GM21529 (cell line): ENCODE measurements at regions not wholly inside any gene's neighbourhood (a gene's known extent, or its start where the extent isn't known, plus 50 kb on each side); places are given as distances from the start of the nearest gene placed in this dataset.
"Not testable (repeated sequence)": the region's sequence is repeated elsewhere in the genome, so short reads cannot be mapped to it uniquely, and the experiment has no call there.

Experiments
- ATAC-seq: cut with Tn5 transposase; IDR thresholded peaks from one replicate; pipeline ENCODE4 v1.9.1; 2021; ENCODE audit not compliant: unreplicated experiment

GRCh38 chr4:111020961-111021360, 398.1 kb upstream of the PITX2 start:
- no peak for ATAC-seq

GRCh38 chr4:111022758-111023157, 399.9 kb upstream of the PITX2 start:
- no peak for ATAC-seq

GRCh38 chr4:111027526-111027925, 404.6 kb upstream of the PITX2 start:
- no peak for ATAC-seq

DNA sequence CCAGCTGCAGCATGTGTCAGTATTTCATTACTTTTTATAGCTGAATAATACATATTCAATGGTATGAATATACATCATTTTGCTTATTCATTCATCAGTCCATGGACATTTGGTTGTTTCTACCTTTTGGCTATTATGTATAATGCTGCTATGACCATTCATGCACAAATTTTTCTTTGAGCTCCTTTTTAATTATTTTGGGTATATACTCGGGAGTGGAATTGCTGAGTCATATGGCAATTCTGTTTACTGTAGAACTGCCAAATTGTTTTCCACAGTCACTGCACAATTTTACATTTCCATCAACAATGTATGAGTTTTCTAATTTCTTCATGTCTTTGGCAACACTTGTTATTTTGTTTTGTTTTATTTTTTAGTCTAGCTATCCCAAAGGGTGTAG, 405.9 kb upstream of the PITX2 start:
- no peak for ATAC-seq

DNA sequence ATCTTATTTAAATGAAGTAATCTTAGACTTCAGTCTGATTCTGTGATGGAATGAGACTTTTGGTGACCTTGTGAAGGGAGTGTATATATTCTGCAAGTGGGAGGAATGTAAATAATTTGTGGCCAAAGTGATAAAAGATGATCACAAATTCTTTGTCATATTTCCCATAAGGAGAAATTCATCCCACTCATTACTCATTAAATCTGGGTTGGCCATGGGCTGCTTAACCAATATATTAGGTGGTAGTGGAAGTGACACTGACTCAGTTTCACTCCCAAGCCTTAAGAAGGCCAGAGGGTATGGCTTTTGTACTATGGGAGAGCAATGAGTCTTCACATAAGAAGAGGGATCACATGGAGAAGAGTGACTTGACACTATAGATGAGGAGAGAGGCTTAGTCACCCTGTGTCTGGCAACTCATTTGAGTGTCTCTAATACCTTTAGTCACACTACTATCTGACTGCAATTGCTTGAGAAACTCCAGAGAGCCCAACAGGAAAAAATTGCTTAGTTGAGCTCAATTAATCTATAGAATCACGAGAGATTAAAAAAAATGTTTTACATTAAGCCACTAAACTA, 408.2 kb upstream of the PITX2 start:
- no peak for ATAC-seq

DNA sequence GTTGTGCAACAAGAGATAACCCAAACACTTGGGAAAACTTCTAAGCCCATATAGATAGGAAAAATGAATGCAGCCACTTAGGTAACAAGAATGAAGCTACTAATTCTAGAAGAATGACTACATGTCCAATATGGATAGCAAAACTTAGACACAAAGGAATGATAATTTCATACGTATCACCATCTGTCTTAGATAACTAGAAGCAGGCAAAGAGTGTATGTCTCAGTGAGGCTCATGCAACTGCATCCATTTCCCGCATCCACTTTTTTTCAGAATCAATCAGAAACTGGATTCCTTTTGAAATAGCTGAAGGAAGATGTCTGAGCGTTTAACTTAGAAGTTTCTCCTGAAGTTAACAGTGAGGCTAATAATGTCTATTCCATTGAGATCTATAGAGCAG, 408.7 kb upstream of the PITX2 start:
- no peak for ATAC-seq

GRCh38 chr4:111037591-111038360, 414.9 kb upstream of the PITX2 start:
- no peak for ATAC-seq

- ATAC-seq: no peak
Measured at GRCh38 chr4:111040904-111041303, 418.0 kb upstream of the PITX2 start.

DNA sequence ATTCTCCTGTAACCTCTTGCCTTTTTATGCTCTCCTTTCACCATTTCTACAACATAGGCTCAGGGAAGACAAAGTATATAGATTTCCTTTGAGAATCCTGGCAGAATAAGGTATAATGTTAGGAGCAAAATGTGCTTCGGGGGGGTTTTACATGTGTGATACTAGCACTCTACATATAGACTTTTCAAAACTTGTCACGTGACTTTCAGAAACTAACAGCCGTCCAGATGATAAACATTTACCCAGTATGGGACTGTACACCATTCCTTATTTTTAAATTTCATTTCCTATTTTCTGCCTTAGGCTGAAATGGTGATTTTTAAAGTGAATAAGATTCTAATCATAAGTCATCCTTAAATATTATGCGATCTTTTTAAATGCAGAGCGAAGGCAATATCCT, 420.4 kb upstream of the PITX2 start:
- no peak for ATAC-seq

- no peak for ATAC-seq
Measured at GRCh38 chr4:111045992-111046391, 423.1 kb upstream of the PITX2 start.

- no peak for ATAC-seq
Measured at GRCh38 chr4:111046811-111047210, 423.9 kb upstream of the PITX2 start.

- ATAC-seq: no peak
Measured at GRCh38 chr4:111048316-111048715, 425.4 kb upstream of the PITX2 start.

GRCh38 chr4:111064342-111064993, 441.6 kb upstream of the PITX2 start:
- ATAC-seq: no peak

DNA sequence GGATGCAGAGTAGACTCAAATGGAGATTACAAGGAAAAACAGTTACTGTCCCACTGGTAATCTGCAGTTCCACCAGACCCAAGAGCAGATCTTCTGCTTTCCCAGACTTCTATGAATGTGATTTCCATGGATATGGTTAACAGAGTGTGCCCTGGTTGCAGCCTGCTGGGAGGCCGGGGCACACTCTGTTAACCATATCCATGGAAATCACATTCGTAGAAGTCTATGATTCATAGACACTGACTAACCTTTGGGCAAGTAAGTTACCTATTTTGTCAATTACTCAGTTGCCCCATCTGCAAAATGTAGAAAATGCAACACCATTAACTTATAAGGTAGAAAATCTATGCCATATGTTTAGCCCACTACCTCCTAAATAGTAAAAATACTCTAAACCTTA, 443.1 kb upstream of the PITX2 start:
- no peak for ATAC-seq

DNA sequence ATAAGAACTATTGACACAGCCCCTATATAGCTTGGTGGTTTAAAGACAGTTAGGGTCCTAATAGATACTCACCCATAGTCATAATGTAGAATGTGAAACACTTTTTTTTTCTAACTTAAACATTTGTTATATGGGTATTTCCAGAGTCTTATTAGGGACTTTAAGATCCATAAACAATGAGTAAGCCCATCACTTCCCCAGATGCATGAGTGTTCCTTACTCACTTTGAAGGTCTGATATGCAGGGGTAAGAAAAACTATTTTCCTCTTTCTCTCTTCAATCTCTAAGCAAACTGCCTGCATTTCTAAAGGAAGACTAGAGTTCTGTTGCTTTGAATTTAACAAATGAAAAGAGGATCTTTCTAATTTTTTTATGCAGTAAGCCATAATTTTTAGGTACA, 443.6 kb upstream of the PITX2 start:
- ATAC-seq: no peak

GRCh38 chr4:111066887-111067286, 444.0 kb upstream of the PITX2 start:
- ATAC-seq: no peak

GRCh38 chr4:111068883-111069282, 446.0 kb upstream of the PITX2 start:
- no peak for ATAC-seq

DNA sequence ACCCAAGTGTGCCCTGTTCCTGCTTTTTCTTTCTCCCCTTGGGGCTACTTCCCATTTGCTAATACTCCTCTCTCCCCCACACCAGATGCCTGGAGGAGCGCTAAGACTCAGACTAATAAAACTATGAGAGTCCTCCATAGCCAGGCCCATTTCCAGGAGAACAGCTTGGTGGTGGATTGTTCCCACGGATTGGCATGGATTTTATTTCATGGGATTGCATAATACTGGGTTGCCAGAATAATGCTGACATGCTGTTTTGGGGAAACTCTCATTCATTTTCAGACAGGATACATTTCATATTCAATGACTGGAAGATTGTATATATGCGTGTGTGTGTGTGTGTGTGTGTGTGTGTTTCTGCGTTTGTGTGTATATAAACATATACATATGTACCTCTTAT, 447.5 kb upstream of the PITX2 start:
- no peak for ATAC-seq

DNA sequence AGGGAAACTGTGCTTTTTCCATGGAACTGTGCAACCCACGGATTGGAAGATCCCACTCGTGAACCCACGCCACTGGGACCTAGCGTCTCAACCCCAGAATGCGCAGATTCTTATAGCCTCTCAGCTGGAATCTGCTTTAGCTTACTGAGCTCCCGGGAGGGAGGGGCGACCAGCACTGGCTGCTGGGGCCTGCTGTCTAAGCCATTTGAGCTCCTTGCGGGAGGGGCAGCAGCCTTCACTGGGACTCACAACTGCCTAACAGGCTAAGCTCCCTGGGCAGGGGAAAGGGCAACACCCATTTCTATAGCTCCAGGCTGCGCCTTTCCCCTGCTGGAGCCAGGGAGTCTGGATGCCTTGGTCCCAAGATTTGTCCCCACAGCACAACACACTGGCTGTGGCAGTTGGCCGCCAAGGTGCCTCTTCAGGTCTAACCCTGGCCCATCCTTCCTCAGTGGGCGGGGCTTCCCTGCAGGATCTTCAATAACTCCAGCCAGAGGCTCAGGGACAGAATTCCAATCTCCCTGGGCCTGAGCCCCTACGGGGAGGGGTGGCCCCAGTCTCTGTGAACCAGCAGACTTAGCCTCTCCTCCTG, 451.7 kb upstream of the PITX2 start:
- no peak for ATAC-seq

GRCh38 chr4:111076299-111076698, 453.4 kb upstream of the PITX2 start:
- not testable (repeated sequence) for ATAC-seq

DNA sequence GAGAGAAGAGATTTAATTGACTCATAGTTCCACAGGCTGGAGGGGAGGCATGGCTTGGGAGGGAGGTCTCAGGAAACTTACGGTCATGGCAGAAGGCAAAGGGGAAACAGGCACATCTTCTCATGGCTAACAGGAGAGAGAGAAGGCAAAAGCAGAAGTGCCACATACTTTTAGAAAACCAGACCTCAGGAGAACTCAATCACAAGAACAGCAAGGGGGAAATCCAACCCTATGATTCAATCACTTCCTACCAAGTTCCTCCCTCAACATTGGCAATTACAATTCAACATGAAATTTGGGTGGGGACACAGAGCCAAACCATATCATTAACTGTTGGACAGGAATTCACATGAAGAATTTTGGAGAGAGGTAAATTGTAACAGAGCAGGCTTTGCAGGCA, 485.3 kb upstream of the PITX2 start:
- ATAC-seq: no peak

- no peak for ATAC-seq
Measured at GRCh38 chr4:111113591-111113990, 490.7 kb upstream of the PITX2 start.
